K562 (cell line): ENCODE measurements at regions not wholly inside any gene's neighbourhood (a gene's known extent, or its start where the extent isn't known, plus 50 kb on each side); places are given as distances from the start of the nearest gene placed in this dataset.

Source experiments
- BDP1 ChIP-seq: IDR thresholded peaks from 3 replicates; pipeline ENCODE4 v1.6.1; 2011; ENCODE audit not compliant: insufficient read length, insufficient read depth
- GATAD2B ChIP-seq: fragments of 450-650 bp; IDR thresholded peaks from 2 replicates; pipeline ENCODE4 v1.6.1; 2017; ENCODE audit warnings: mild to moderate bottlenecking, borderline replicate concordance
- GTF2E2 ChIP-seq: fragments of 200-800 bp; sonication (Bioruptor generic); IDR thresholded peaks from 2 replicates; pipeline ENCODE4 v1.6.1; 2016; ENCODE audit warnings: missing genetic modification characterization, missing compliant biosample characterization
- KDM5B ChIP-seq: fragments of 200-600 bp; sonication (generic); IDR thresholded peaks from 2 replicates; pipeline ENCODE4 v1.6.1; 2012; ENCODE audit warnings: low read depth, mild to moderate bottlenecking, moderate library complexity, low read length, control low read depth, inconsistent platforms; ENCODE audit not compliant: insufficient replicate concordance
- MCM7 ChIP-seq, 2 experiments: fragments of 450-650 bp; IDR thresholded peaks; 2 replicates each; pipeline ENCODE4 v1.6.1; 2016 to 2018
- MXD1 ChIP-seq: fragments of 250-450 bp; sonication (Bioruptor Pico); IDR thresholded peaks from 2 replicates; pipeline ENCODE4 v1.8.0; 2021; ENCODE audit warnings: borderline replicate concordance, mild to moderate bottlenecking, moderate library complexity; ENCODE audit not compliant: poor library complexity, severe bottlenecking
- RB1 ChIP-seq: fragments of 450-650 bp; IDR thresholded peaks from 2 replicates; pipeline ENCODE4 v1.6.1; 2017; ENCODE audit warnings: low read depth, mild to moderate bottlenecking
- SRSF3 ChIP-seq: fragments of 200-400 bp; formaldehyde crosslinking; IDR thresholded peaks from 2 replicates; pipeline ENCODE4 v1.6.1; 2016; ENCODE audit warnings: mild to moderate bottlenecking, low read length, moderate library complexity; ENCODE audit not compliant: insufficient read depth
- STAT5A ChIP-seq: IDR thresholded peaks from 2 replicates; pipeline ENCODE4 v1.6.1; 2012; ENCODE audit warnings: low read length, inconsistent platforms, borderline replicate concordance
- TCF15 ChIP-seq: fragments of 250-450 bp; sonication (Bioruptor Pico); IDR thresholded peaks from 2 replicates; pipeline ENCODE4 v1.8.0; 2022; ENCODE audit warnings: moderate library complexity, mild to moderate bottlenecking, inconsistent platforms
- ZBTB49 ChIP-seq: sonication (generic); formaldehyde crosslinking; IDR thresholded peaks from 2 replicates; pipeline ENCODE4 v1.8.0; 2022; ENCODE audit warnings: missing genetic modification reagents, mild to moderate bottlenecking, borderline replicate concordance
- ZFP36 ChIP-seq: fragments of 150-350 bp; IDR thresholded peaks from 2 replicates; pipeline ENCODE4 v1.6.1; 2018; ENCODE audit warnings: low read length, low read depth; ENCODE audit not compliant: partially characterized antibody
- ZNF175 ChIP-seq: fragments of 200-800 bp; sonication (Bioruptor generic); IDR thresholded peaks from 2 replicates; pipeline ENCODE4 v1.6.1; 2016; ENCODE audit warnings: low read depth, mild to moderate bottlenecking, missing genetic modification characterization, missing compliant biosample characterization
- ZNF224 ChIP-seq: sonication (generic); formaldehyde crosslinking; IDR thresholded peaks from 2 replicates; pipeline ENCODE4 v1.8.0; 2022; ENCODE audit warnings: mild to moderate bottlenecking, missing genetic modification reagents
- ZNF24 ChIP-seq: fragments of 450-650 bp; IDR thresholded peaks from 2 replicates; pipeline ENCODE4 v1.6.1; 2016
- ZNF3 ChIP-seq: fragments of 250-450 bp; sonication (Bioruptor Pico); IDR thresholded peaks from 2 replicates; pipeline ENCODE4 v1.5.0; 2021; ENCODE audit warnings: mild to moderate bottlenecking, moderate library complexity
- ZNF511 ChIP-seq: sonication (generic); formaldehyde crosslinking; IDR thresholded peaks from 2 replicates; pipeline ENCODE4 v1.8.0; 2022; ENCODE audit warnings: mild to moderate bottlenecking, missing genetic modification reagents
- TF ChIP-seq, protein P1 (sequence below): fragments of 250-450 bp; sonication (Bioruptor Pico); IDR thresholded peaks from 2 replicates; pipeline ENCODE4 v1.4.0; 2020; ENCODE audit warnings: borderline replicate concordance
- TF ChIP-seq, protein P2 (sequence below): sonication (generic); formaldehyde crosslinking; IDR thresholded peaks from 2 replicates; pipeline ENCODE4 v1.8.0; 2022; ENCODE audit warnings: mild to moderate bottlenecking, missing genetic modification reagents

DNA sequence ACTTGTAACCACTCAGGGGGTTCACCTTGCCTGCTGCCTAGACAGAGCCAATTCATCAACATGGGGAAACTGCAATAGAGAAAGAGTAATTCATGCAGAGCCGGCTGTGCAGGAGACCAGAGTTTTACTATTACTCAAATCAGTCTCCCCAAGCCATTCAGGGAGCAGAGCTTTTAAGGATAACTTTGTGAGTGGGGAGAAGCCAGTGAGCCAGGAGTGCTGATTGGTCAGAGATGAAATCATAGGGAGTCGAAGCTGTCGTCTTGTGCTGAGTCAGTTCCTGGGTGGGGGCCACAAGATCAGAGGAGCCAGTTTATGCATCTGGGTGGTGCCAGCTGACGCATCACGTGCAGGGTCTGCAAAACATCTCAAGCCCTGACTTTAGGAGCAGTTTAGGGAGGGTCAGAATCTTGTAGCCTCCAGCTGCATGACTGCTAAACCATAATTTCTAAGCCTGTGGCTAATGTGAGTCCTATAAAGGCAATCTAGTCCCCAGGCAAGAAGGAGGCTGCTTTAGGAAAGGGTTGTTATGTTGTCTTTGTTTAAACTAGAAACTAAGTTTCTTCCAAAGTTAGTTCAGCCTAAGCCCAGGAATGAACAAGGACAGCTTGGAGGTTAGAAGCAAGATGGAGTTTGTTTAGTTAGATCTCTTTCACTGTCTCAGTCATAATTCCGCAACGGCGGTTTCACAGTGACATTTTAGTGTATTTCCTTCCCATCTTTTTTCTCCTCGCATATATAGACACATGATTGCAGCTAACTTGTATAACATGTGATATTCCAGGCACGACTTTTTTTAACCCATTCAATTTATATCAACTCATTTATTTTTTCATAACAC lies 68.9 kb upstream of the NCOR2 start (continued):
- TF ChIP-seq TCF15 (CRISPR knock-in tag), result no peak
- no peak for TF ChIP-seq STAT5A
- TF ChIP-seq ZNF511, result no peak
- TF ChIP-seq RB1, result no peak
- TF ChIP-seq, protein P1, sequence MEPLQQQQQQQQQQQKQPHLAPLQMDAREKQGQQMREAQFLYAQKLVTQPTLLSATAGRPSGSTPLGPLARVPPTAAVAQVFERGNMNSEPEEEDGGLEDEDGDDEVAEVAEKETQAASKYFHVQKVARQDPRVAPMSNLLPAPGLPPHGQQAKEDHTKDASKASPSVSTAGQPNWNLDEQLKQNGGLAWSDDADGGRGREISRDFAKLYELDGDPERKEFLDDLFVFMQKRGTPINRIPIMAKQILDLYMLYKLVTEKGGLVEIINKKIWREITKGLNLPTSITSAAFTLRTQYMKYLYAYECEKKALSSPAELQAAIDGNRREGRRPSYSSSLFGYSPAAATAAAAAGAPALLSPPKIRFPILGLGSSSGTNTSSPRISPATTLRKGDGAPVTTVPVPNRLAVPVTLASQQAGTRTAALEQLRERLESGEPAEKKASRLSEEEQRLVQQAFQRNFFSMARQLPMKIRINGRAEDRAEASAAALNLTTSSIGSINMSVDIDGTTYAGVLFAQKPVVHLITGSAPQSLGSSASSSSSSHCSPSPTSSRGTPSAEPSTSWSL (CRISPR knock-in tag), result no peak
- TF ChIP-seq ZNF24, result no peak
- TF ChIP-seq ZNF3 (CRISPR knock-in tag), result no peak
- TF ChIP-seq ZBTB49, result no peak
- no peak for TF ChIP-seq GTF2E2
- TF ChIP-seq, protein P2, sequence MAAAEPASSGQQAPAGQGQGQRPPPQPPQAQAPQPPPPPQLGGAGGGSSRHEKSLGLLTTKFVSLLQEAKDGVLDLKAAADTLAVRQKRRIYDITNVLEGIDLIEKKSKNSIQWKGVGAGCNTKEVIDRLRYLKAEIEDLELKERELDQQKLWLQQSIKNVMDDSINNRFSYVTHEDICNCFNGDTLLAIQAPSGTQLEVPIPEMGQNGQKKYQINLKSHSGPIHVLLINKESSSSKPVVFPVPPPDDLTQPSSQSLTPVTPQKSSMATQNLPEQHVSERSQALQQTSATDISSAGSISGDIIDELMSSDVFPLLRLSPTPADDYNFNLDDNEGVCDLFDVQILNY, result no peak
- TF ChIP-seq ZNF224 (CRISPR knock-in tag), result no peak
- no peak; the same call in 1 of the 2 replicates for TF ChIP-seq ZNF175 (CRISPR knock-in tag)
- TF ChIP-seq GATAD2B, result no peak
- TF ChIP-seq BDP1, result no peak
- no peak for TF ChIP-seq ZFP36
- no peak for TF ChIP-seq MXD1 (CRISPR knock-in tag)
- no peak for TF ChIP-seq MCM7 (IDR thresholded peaks at IDR 0.05)
- no peak for TF ChIP-seq SRSF3
- TF ChIP-seq KDM5B, result no peak
